Testis (tissue), 2 donors: ENCODE measurements at regions not wholly inside any gene's neighbourhood (a gene's known extent, or its start where the extent isn't known, plus 50 kb on each side); places are given as distances from the start of the nearest gene placed in this dataset.

Experiments
- DNase-seq: peaks from one replicate; pipeline ENCODE4 v3.0.0-alpha.2; 2019
- H3K27ac ChIP-seq, 2 donors: fragments of 200-600 bp; sonication (generic); one replicate each; pipeline ENCODE4 v1.5.1; 2019
- H3K27me3 ChIP-seq: fragments of 200-600 bp; sonication (generic); one replicate; pipeline ENCODE4 v1.5.1; 2019
- H3K36me3 ChIP-seq: fragments of 200-600 bp; sonication (generic); one replicate; pipeline ENCODE4 v1.5.1; 2017; ENCODE audit warnings: low read depth; ENCODE audit errors: missing control alignments
- H3K4me1 ChIP-seq: fragments of 200-600 bp; sonication (generic); one replicate; pipeline ENCODE4 v1.5.1; 2019
- H3K4me3 ChIP-seq, 2 donors: fragments of 200-600 bp; sonication (generic); one replicate each; pipeline ENCODE4 v1.5.1; 2017 to 2019
- H3K9me3 ChIP-seq: fragments of 200-600 bp; sonication (generic); one replicate; pipeline ENCODE4 v1.5.1; 2017
- POLR2A ChIP-seq: fragments of 450-650 bp; IDR thresholded peaks from one replicate; pipeline ENCODE4 v1.6.1; 2017; ENCODE audit warnings: antibody characterized with exemption, mild to moderate bottlenecking, moderate library complexity
- WGBS, 2 donors: methylation state at CpG; one replicate each; pipeline ENCODE4 v1.1.5; 2018; 5-methylcytosine and 5-hydroxymethylcytosine counted together
- intact Hi-C: fragments of 100-400 bp; cut with DNase I; formaldehyde crosslinking; loops from one replicate; pipeline ENCODE4 v1.15.1; 2023; ENCODE audit warnings: low total_unique reads
- TF ChIP-seq, protein P1 (sequence below), 3 experiments: fragments of 450-650 bp in 2 of 3; fragments of 200-600 bp in 1 of 3; sonication (generic) in 1 of 3; IDR thresholded peaks; one replicate each; pipeline ENCODE4 v1.5.1; 2016 to 2019; ENCODE audit warnings: antibody characterized with exemption in 3 of 3, mild to moderate bottlenecking in 2 of 3, moderate library complexity in 1 of 3

DNA sequence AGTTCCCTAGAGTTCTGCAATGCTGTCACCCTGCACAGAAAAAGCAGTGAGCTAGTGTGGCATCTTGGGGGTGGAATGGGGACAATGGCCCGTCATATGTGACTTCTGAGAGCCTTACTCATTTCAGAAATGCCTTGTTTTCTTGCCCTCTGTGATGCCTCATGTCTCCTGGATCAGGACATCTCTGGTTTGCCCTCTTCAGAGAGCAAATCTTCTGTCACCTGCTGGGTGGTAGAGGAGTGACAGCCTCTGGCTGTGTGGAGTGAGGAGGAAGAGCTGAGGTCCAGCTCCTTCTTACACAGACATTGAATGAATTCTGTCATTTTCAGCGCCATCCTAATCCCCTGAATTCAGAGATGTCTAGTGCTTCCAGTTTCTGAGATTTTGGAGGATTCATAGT lies 55.6 kb upstream of the PHLPP1 start:
- H3K27ac ChIP-seq = no peak overlapping the region
- H3K9me3 ChIP-seq = no peaks in the 10 kb centered on the region
- WGBS, 2 donors = 90 to 100% methylated on average over 2 of the region's 2 CpGs
- DNase-seq = no peak
- intact Hi-C loops = no loop called here
- no peak for TF ChIP-seq POLR2A
- TF ChIP-seq, protein P1, sequence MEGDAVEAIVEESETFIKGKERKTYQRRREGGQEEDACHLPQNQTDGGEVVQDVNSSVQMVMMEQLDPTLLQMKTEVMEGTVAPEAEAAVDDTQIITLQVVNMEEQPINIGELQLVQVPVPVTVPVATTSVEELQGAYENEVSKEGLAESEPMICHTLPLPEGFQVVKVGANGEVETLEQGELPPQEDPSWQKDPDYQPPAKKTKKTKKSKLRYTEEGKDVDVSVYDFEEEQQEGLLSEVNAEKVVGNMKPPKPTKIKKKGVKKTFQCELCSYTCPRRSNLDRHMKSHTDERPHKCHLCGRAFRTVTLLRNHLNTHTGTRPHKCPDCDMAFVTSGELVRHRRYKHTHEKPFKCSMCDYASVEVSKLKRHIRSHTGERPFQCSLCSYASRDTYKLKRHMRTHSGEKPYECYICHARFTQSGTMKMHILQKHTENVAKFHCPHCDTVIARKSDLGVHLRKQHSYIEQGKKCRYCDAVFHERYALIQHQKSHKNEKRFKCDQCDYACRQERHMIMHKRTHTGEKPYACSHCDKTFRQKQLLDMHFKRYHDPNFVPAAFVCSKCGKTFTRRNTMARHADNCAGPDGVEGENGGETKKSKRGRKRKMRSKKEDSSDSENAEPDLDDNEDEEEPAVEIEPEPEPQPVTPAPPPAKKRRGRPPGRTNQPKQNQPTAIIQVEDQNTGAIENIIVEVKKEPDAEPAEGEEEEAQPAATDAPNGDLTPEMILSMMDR (IDR thresholded peaks at IDR 0.05) = no peak
- no peak overlapping the region for H3K4me3 ChIP-seq
- H3K36me3 ChIP-seq = no peaks in the 10 kb centered on the region
- H3K27me3 ChIP-seq = no peaks in the 10 kb centered on the region
- H3K4me1 ChIP-seq = no peaks in the 10 kb centered on the region

DNA sequence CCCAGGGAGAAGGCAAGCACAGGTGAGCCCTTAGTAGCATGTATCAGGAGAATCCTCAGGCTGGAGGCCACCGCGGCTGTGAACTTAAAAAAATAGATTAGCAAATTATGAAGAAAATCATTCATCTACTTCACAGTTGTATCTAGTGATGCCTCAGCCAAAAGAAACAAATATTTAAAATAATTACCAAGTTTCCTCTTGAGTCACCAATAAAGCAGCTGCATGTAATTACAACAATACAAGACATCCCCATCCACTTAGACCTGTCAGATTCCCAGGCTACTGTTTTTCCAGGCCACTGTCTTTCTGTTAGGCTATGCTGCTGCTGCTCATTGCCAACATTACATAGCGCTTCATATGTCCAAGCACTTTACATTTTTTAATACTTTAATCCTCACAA lies 54.6 kb upstream of the PHLPP1 start:
- no peak for DNase-seq
- H3K27ac ChIP-seq = no peak overlapping the region
- H3K9me3 ChIP-seq = no peaks in the 10 kb centered on the region
- H3K4me3 ChIP-seq = no peak overlapping the region
- intact Hi-C loops = no loop called here
- TF ChIP-seq, protein P1 (IDR thresholded peaks at IDR 0.05) = no peak
- no peak for TF ChIP-seq POLR2A
- H3K27me3 ChIP-seq = no peaks in the 10 kb centered on the region
- H3K4me1 ChIP-seq = no peaks in the 10 kb centered on the region
- H3K36me3 ChIP-seq = no peaks in the 10 kb centered on the region
- WGBS, 2 donors = 98 to 100% methylated on average over 3 of the region's 3 CpGs

DNA sequence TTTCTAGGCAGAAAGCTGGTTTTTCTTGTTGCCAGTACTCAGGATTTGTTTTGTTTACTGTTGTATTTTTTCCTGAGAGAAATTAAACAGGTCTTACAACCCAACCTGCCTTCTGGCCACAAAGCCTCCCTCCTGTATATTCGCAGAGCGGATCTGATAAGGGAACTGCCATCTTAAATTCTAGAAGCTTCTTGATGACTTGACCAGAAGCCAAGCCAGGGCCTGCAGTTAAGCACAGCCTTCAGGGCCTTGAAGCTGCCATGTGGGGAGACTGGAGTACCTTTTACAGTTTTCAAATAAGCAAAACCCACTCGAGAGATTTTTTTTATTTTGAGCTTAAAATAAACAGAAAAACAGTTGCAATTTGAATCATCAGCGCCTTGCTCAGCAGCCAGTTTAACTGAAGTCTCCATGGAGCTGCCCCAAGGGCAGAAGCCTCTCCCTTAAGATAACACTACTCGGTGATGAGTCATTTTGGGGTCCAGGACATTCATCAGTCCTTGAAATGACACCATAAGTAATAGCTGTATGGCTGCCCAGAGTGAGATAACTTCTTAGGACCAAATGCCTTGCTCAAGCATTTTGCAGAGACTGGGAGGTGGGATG lies 51.5 kb upstream of the PHLPP1 start:
- no peak for DNase-seq
- no peak overlapping the region for H3K27ac ChIP-seq
- H3K9me3 ChIP-seq = no peaks in the 10 kb centered on the region
- H3K4me1 ChIP-seq = no peaks in the 10 kb centered on the region
- no peak overlapping the region for H3K4me3 ChIP-seq
- 61 to 62% methylated on average over 5 of the region's 5 CpGs for WGBS, 2 donors
- no peak for TF ChIP-seq POLR2A
- TF ChIP-seq, protein P1 (IDR thresholded peaks at IDR 0.05) = no peak
- intact Hi-C loops = no loop called here
- no peaks in the 10 kb centered on the region for H3K36me3 ChIP-seq
- no peaks in the 10 kb centered on the region for H3K27me3 ChIP-seq

DNA sequence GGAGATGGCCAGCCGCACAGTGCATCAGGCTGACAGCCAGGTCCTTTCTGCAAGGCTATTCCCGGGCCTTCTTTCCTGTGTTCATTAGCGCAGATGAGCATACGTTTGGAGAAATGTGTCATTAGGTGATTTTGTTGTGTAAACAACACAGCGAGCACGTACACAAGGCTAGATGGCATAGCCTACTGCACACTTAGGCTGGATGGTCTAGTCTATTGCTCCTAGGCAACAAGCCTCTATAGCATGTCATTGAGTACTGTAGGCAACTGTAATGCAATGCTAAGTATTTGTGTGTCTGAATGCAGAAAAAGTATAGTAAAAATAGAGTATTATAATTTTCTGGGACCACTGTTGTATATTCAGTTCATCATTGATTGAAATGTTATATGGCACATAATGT lies 50.9 kb upstream of the PHLPP1 start:
- no peak for DNase-seq
- TF ChIP-seq POLR2A = no peak
- TF ChIP-seq, protein P1 (IDR thresholded peaks at IDR 0.05) = no peak
- Histone ChIP-seq H3K4me3 (no peak overlapping the region), H3K36me3 (no peaks in the 10 kb centered on the region), H3K4me1 (no peaks in the 10 kb centered on the region), H3K9me3 (no peaks in the 10 kb centered on the region), H3K27ac (no peak overlapping the region), H3K27me3 (no peaks in the 10 kb centered on the region)
- 81 to 84% methylated on average over 6 of the region's 6 CpGs for WGBS, 2 donors
- intact Hi-C loops = no loop called here

DNA sequence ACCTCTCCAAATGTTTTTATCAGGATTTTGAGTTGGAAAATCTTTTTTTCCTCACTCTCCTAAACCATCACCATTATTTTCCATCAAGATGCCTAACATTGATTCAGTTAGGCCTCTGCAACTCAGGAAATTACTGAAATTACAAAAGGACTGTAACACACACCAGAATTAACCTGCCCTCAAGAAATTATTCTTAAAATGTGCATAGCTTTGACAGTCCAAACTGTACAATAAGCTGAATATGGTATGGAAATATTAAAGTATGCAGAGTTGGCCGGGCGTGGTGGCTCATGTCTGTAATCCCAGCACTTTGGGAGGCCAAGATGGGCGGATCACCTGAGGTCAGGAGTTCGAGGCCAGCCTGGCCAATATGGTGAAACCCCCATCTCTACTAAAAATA lies 50.2 kb upstream of the PHLPP1 start:
- Histone ChIP-seq H3K4me1 (no peaks in the 10 kb centered on the region), H3K36me3 (no peaks in the 10 kb centered on the region), H3K27ac (no peak overlapping the region), H3K27me3 (no peaks in the 10 kb centered on the region), H3K4me3 (no peak overlapping the region), H3K9me3 (no peaks in the 10 kb centered on the region)
- intact Hi-C loops = no loop called here
- DNase-seq = no peak
- 89 to 93% methylated on average over 4 of the region's 4 CpGs for WGBS, 2 donors
- TF ChIP-seq POLR2A = no peak
- TF ChIP-seq, protein P1 (IDR thresholded peaks at IDR 0.05) = no peak
